ENCODE measurements at regions not wholly inside any gene's neighbourhood (a gene's known extent, or its start where the extent isn't known, plus 50 kb on each side); places are given as distances from the start of the nearest gene placed in this dataset.

GRCh38 chr10:117685431-117685830, 142.9 kb downstream of the EMX2 start:
- TF ChIP-seq POLR2A (IDR thresholded peaks at IDR 0.05) = no peak
- TF ChIP-seq CTCF (IDR thresholded peaks at IDR 0.05) = no peak
- no peak for TF ChIP-seq EP300 (IDR thresholded peaks at IDR 0.05)
